Neural cell (in vitro differentiated cells): ENCODE measurements at regions not wholly inside any gene's neighbourhood (a gene's known extent, or its start where the extent isn't known, plus 50 kb on each side); places are given as distances from the start of the nearest gene placed in this dataset.

Experiments used
- H2AFZ ChIP-seq: fragments of 200-600, 300-800 bp; sonication (generic), shearing (Covaris generic); 2 replicates; pipeline ENCODE4 v1.6.0; 2014; ENCODE audit warnings: low read depth, mild to moderate bottlenecking, antibody characterized with exemption, low read length, moderate library complexity
- H3F3A ChIP-seq: fragments of 200-600 bp; shearing (Covaris generic); 2 replicates; pipeline ENCODE4 v1.6.1; 2016; ENCODE audit warnings: mild to moderate bottlenecking, moderate library complexity, mixed read lengths, antibody characterized with exemption, low read length; ENCODE audit not compliant: insufficient read depth, poor library complexity, severe bottlenecking
- H3K27ac ChIP-seq: fragments of 200-600, 300-800 bp; sonication (generic), shearing (Covaris generic); 2 replicates; pipeline ENCODE4 v1.5.1; 2014; ENCODE audit warnings: mild to moderate bottlenecking, low read length, moderate library complexity
- H3K27me3 ChIP-seq: fragments of 300-800, 200-600 bp; sonication (generic), shearing (Covaris generic); 2 replicates; pipeline ENCODE4 v1.6.0; 2014; ENCODE audit warnings: mild to moderate bottlenecking, low read depth, low read length, moderate library complexity; ENCODE audit not compliant: insufficient read depth
- H3K36me3 ChIP-seq: fragments of 300-800, 200-600 bp; sonication (generic), shearing (Covaris generic); 2 replicates; pipeline ENCODE4 v1.5.1; 2014; ENCODE audit warnings: mild to moderate bottlenecking, antibody characterized with exemption, low read length, moderate library complexity; ENCODE audit not compliant: insufficient read depth
- H3K4me2 ChIP-seq: fragments of 300-800, 200-600 bp; sonication (generic), shearing (Covaris generic); 2 replicates; pipeline ENCODE4 v1.6.0; 2014; ENCODE audit warnings: mild to moderate bottlenecking, low read length
- H3K4me3 ChIP-seq: fragments of 300-800, 200-600 bp; sonication (generic), shearing (Covaris generic); 2 replicates; pipeline ENCODE4 v1.5.1; 2014; ENCODE audit warnings: mild to moderate bottlenecking, low read length, moderate library complexity
- H3K79me2 ChIP-seq: fragments of 200-600 bp; shearing (Covaris generic); replicated peaks from 2 replicates; pipeline ENCODE4 v1.6.0; 2014; ENCODE audit warnings: mild to moderate bottlenecking, low read length, moderate library complexity; ENCODE audit not compliant: insufficient read depth
- H3K9ac ChIP-seq: fragments of 300-800, 200-600 bp; sonication (generic), shearing (Covaris generic); 2 replicates; pipeline ENCODE4 v1.6.1; 2016; ENCODE audit warnings: mild to moderate bottlenecking, low read length, mixed read lengths
- H3K9me2 ChIP-seq: fragments of 200-600 bp; shearing (Covaris generic); 2 replicates; pipeline ENCODE4 v1.6.1; 2016; ENCODE audit warnings: mild to moderate bottlenecking, low read length, mixed read lengths; ENCODE audit not compliant: insufficient read depth
- H3K9me3 ChIP-seq: fragments of 200-600, 300-800 bp; sonication (generic), shearing (Covaris generic); 2 replicates; pipeline ENCODE4 v1.6.1; 2016; ENCODE audit warnings: mild to moderate bottlenecking, mixed run types, low read length, moderate library complexity, mixed read lengths
- H4K20me1 ChIP-seq: fragments of 200-600 bp; shearing (Covaris generic); 2 replicates; pipeline ENCODE4 v1.6.1; 2016; ENCODE audit warnings: mild to moderate bottlenecking, mixed run types; ENCODE audit not compliant: insufficient read depth
- EP300 ChIP-seq: fragments of 450-650 bp; conservative IDR thresholded peaks from 2 replicates; pipeline ENCODE4 v1.6.1; 2014; ENCODE audit warnings: antibody characterized with exemption, mild to moderate bottlenecking, moderate library complexity; ENCODE audit not compliant: poor library complexity, severe bottlenecking
- EZH2 ChIP-seq: fragments of 200-600, 300-800 bp; shearing (Covaris generic), sonication (generic); IDR thresholded peaks from 2 replicates; pipeline ENCODE4 v1.6.1; 2014; ENCODE audit warnings: antibody characterized with exemption, low read length, borderline replicate concordance, mild to moderate bottlenecking; ENCODE audit not compliant: insufficient read depth, poor library complexity, severe bottlenecking
- MXI1 ChIP-seq: fragments of 450-650 bp; conservative IDR thresholded peaks from 2 replicates; pipeline ENCODE4 v1.6.1; 2014; ENCODE audit warnings: antibody characterized with exemption, mild to moderate bottlenecking; ENCODE audit not compliant: poor library complexity, severe bottlenecking
- POLR2AphosphoS5 ChIP-seq: IDR thresholded peaks from 2 replicates; pipeline ENCODE4 v1.6.1; 2012
- RAD21 ChIP-seq: fragments of 450-650 bp; conservative IDR thresholded peaks from 2 replicates; pipeline ENCODE4 v1.6.1; 2014; ENCODE audit warnings: antibody characterized with exemption, mild to moderate bottlenecking, moderate library complexity
- SMC3 ChIP-seq: fragments of 450-650 bp; conservative IDR thresholded peaks from 2 replicates; pipeline ENCODE4 v1.6.1; 2014; ENCODE audit warnings: antibody characterized with exemption, mild to moderate bottlenecking, moderate library complexity; ENCODE audit not compliant: poor library complexity
- TAF1 ChIP-seq: IDR thresholded peaks from 2 replicates; pipeline ENCODE4 v1.6.1; 2012; ENCODE audit warnings: low read depth
- TF ChIP-seq, protein P1 (sequence below): fragments of 450-650 bp; IDR thresholded peaks from 2 replicates; pipeline ENCODE4 v1.5.1; 2014; ENCODE audit warnings: antibody characterized with exemption, mild to moderate bottlenecking, moderate library complexity; ENCODE audit not compliant: poor library complexity, severe bottlenecking
- TF ChIP-seq, protein P2 (sequence below): IDR thresholded peaks from 2 replicates; pipeline ENCODE4 v1.6.1; 2012; ENCODE audit warnings: borderline replicate concordance

DNA sequence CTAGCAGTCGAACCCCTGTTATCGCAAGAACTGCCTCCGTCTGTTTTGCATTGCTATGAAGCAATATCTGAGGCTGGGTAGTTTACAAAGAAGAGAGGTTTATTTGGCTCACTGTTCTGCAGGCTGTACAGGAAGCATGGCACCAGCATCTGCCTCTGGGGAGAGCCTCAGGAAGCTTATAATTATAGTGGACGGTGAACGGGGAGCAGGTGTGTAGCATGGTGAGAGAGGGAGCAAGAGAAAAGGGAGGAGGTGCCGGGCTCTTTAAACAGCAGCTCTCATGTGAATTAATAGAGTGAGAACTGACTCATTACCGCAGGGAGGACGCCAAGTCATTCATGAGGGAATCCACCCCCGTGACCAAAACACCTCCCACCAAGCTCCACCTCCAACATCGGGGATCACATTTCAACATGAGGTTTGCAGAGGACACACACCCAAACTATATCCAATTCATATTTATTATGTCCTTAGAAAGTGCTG, 172.6 kb upstream of the KCNG1 start:
- no peaks in the 10 kb centered on the region for H4K20me1 ChIP-seq
- H3K27me3 ChIP-seq: no peaks in the 10 kb centered on the region
- no peak overlapping the region for H3K4me2 ChIP-seq
- no peak overlapping the region for H3K27ac ChIP-seq
- no peaks in the 10 kb centered on the region for H3K79me2 ChIP-seq
- H2AFZ ChIP-seq: no peak overlapping the region
- H3K36me3 ChIP-seq: no peaks in the 10 kb centered on the region
- no peaks in the 10 kb centered on the region for H3F3A ChIP-seq
- no peak overlapping the region for H3K9ac ChIP-seq
- no peaks in the 10 kb centered on the region for H3K9me2 ChIP-seq
- H3K4me3 ChIP-seq: no peak overlapping the region
- H3K9me3 ChIP-seq: no peaks in the 10 kb centered on the region
- TF ChIP-seq, protein P1, sequence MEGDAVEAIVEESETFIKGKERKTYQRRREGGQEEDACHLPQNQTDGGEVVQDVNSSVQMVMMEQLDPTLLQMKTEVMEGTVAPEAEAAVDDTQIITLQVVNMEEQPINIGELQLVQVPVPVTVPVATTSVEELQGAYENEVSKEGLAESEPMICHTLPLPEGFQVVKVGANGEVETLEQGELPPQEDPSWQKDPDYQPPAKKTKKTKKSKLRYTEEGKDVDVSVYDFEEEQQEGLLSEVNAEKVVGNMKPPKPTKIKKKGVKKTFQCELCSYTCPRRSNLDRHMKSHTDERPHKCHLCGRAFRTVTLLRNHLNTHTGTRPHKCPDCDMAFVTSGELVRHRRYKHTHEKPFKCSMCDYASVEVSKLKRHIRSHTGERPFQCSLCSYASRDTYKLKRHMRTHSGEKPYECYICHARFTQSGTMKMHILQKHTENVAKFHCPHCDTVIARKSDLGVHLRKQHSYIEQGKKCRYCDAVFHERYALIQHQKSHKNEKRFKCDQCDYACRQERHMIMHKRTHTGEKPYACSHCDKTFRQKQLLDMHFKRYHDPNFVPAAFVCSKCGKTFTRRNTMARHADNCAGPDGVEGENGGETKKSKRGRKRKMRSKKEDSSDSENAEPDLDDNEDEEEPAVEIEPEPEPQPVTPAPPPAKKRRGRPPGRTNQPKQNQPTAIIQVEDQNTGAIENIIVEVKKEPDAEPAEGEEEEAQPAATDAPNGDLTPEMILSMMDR: no peak
- TF ChIP-seq EZH2 (no peak), EP300 (no peak)

DNA sequence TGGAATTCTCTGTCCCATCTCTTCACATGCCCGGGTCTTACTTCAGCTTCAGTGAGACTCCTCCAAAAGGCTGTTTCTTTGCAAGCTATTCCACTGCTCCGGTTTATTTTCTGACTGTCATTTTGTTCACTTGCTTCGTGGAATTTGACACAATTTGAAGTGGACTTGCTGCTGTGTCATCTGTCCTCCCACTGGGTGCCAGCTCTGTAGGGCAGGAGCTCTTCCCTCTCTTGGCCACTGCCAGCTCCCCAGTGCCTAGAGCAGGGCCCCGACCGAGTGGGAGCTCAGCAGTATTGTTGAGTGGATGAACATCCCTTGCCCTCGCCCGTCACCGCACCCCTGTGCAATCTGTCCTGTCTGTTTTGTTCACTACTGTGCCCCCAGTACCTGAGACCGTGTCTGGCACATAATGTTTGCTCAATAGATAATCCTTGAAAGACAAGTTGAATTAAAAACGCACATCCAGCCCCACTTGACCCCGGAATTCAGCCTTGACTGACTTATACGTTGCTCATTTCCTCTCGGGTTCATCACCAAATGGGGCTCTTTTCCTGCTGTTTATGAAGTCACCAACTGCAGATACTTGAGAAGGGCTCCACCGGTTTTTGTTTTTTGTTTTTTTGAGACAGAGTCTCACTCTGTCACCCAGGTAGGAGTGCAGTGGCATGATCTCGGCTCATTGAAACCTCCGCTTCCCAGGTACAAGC, 170.3 kb upstream of the KCNG1 start:
- no peaks in the 10 kb centered on the region for H3K36me3 ChIP-seq
- H3K79me2 ChIP-seq: no peaks in the 10 kb centered on the region
- H3K9ac ChIP-seq: no peak overlapping the region
- no peak overlapping the region for H2AFZ ChIP-seq
- no peaks in the 10 kb centered on the region for H4K20me1 ChIP-seq
- H3F3A ChIP-seq: no peaks in the 10 kb centered on the region
- no peak overlapping the region for H3K4me3 ChIP-seq
- no peaks in the 10 kb centered on the region for H3K9me3 ChIP-seq
- no peak overlapping the region for H3K27ac ChIP-seq
- H3K4me2 ChIP-seq: no peak overlapping the region
- TF ChIP-seq MXI1 (no peak), RAD21 (no peak), TAF1 (no peak), POLR2AphosphoS5 (no peak), EP300 (no peak), SMC3 (no peak), EZH2 (no peak)
- TF ChIP-seq, protein P2, sequence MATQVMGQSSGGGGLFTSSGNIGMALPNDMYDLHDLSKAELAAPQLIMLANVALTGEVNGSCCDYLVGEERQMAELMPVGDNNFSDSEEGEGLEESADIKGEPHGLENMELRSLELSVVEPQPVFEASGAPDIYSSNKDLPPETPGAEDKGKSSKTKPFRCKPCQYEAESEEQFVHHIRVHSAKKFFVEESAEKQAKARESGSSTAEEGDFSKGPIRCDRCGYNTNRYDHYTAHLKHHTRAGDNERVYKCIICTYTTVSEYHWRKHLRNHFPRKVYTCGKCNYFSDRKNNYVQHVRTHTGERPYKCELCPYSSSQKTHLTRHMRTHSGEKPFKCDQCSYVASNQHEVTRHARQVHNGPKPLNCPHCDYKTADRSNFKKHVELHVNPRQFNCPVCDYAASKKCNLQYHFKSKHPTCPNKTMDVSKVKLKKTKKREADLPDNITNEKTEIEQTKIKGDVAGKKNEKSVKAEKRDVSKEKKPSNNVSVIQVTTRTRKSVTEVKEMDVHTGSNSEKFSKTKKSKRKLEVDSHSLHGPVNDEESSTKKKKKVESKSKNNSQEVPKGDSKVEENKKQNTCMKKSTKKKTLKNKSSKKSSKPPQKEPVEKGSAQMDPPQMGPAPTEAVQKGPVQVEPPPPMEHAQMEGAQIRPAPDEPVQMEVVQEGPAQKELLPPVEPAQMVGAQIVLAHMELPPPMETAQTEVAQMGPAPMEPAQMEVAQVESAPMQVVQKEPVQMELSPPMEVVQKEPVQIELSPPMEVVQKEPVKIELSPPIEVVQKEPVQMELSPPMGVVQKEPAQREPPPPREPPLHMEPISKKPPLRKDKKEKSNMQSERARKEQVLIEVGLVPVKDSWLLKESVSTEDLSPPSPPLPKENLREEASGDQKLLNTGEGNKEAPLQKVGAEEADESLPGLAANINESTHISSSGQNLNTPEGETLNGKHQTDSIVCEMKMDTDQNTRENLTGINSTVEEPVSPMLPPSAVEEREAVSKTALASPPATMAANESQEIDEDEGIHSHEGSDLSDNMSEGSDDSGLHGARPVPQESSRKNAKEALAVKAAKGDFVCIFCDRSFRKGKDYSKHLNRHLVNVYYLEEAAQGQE: no peak
- TF ChIP-seq, protein P1: no peak
- H3K9me2 ChIP-seq: no peaks in the 10 kb centered on the region
- H3K27me3 ChIP-seq: no peaks in the 10 kb centered on the region
